ENCODE measurements at regions not wholly inside any gene's neighbourhood (a gene's known extent, or its start where the extent isn't known, plus 50 kb on each side); places are given as distances from the start of the nearest gene placed in this dataset.

- H2AFZ ChIP-seq (ENCODE audit: low read depth, low read length): no peak overlapping the region
- no peaks in the 10 kb centered on the region for H4K20me1 ChIP-seq (ENCODE audit: insufficient read depth)
- H3K27me3 ChIP-seq (ENCODE audit: insufficient read depth, low read depth, low read length): no peaks in the 10 kb centered on the region
- TF ChIP-seq POLR2AphosphoS5 (IDR thresholded peaks at IDR 0.05) (no peak), RAD21 (conservative IDR thresholded peaks at IDR 0.05) (no peak), MXI1 (conservative IDR thresholded peaks at IDR 0.05; ENCODE audit: poor library complexity, severe bottlenecking) (no peak), TAF1 (IDR thresholded peaks at IDR 0.05; ENCODE audit: low read depth) (no peak), EP300 (conservative IDR thresholded peaks at IDR 0.05; ENCODE audit: poor library complexity, severe bottlenecking) (no peak), EZH2 (IDR thresholded peaks at IDR 0.05; ENCODE audit: borderline replicate concordance, insufficient read depth, low read length, poor library complexity, severe bottlenecking) (no peak), REST (IDR thresholded peaks at IDR 0.05; ENCODE audit: borderline replicate concordance) (no peak), CTCF (IDR thresholded peaks at IDR 0.05; ENCODE audit: poor library complexity, severe bottlenecking) (no peak), SMC3 (conservative IDR thresholded peaks at IDR 0.05; ENCODE audit: poor library complexity) (no peak)
- H3K79me2 ChIP-seq (replicated peaks; ENCODE audit: insufficient read depth, low read length): no peaks in the 10 kb centered on the region
- no peaks in the 10 kb centered on the region for H3K9me3 ChIP-seq (ENCODE audit: low read length)
- H3K4me3 ChIP-seq (ENCODE audit: low read length): no peak overlapping the region
- H3K9ac ChIP-seq (ENCODE audit: low read length): no peak overlapping the region
- H3K27ac ChIP-seq (ENCODE audit: low read length): no peak overlapping the region
- H3K4me2 ChIP-seq (ENCODE audit: low read length): no peak overlapping the region
- no peaks in the 10 kb centered on the region for H3F3A ChIP-seq (ENCODE audit: insufficient read depth, low read length, poor library complexity, severe bottlenecking)
- no peaks in the 10 kb centered on the region for H3K9me2 ChIP-seq (ENCODE audit: insufficient read depth, low read length)
- H3K36me3 ChIP-seq (ENCODE audit: insufficient read depth, low read length): no peaks in the 10 kb centered on the region
These were observed 227.6 kb downstream of the ANKRD7 start for GRCh38 chr7:118452128-118452527.

GRCh38 chr7:118467381-118467780 lies 242.9 kb downstream of the ANKRD7 start:
- Histone ChIP-seq H3F3A (ENCODE audit: insufficient read depth, low read length, poor library complexity, severe bottlenecking) (no peaks in the 10 kb centered on the region), H3K27me3 (ENCODE audit: insufficient read depth, low read depth, low read length) (no peaks in the 10 kb centered on the region), H3K9me3 (ENCODE audit: low read length) (no peaks in the 10 kb centered on the region), H3K9me2 (ENCODE audit: insufficient read depth, low read length) (no peaks in the 10 kb centered on the region), H4K20me1 (ENCODE audit: insufficient read depth) (no peaks in the 10 kb centered on the region), H3K4me2 (ENCODE audit: low read length) (no peak overlapping the region), H3K27ac (ENCODE audit: low read length) (no peak overlapping the region), H3K79me2 (replicated peaks; ENCODE audit: insufficient read depth, low read length) (no peaks in the 10 kb centered on the region), H3K9ac (ENCODE audit: low read length) (no peak overlapping the region), H2AFZ (ENCODE audit: low read depth, low read length) (no peak overlapping the region), H3K4me3 (ENCODE audit: low read length) (no peak overlapping the region), H3K36me3 (ENCODE audit: insufficient read depth, low read length) (no peaks in the 10 kb centered on the region)
- TF ChIP-seq RAD21 (conservative IDR thresholded peaks at IDR 0.05) (no peak), EZH2 (IDR thresholded peaks at IDR 0.05; ENCODE audit: borderline replicate concordance, insufficient read depth, low read length, poor library complexity, severe bottlenecking) (no peak), POLR2AphosphoS5 (IDR thresholded peaks at IDR 0.05) (no peak), SMC3 (conservative IDR thresholded peaks at IDR 0.05; ENCODE audit: poor library complexity) (no peak), EP300 (conservative IDR thresholded peaks at IDR 0.05; ENCODE audit: poor library complexity, severe bottlenecking) (no peak), CTCF (IDR thresholded peaks at IDR 0.05; ENCODE audit: poor library complexity, severe bottlenecking) (no peak), REST (IDR thresholded peaks at IDR 0.05; ENCODE audit: borderline replicate concordance) (no peak), TAF1 (IDR thresholded peaks at IDR 0.05; ENCODE audit: low read depth) (no peak), MXI1 (conservative IDR thresholded peaks at IDR 0.05; ENCODE audit: poor library complexity, severe bottlenecking) (no peak)

Measured in neural cell (in vitro differentiated cells).